HG02938 (cell line): ENCODE measurements at regions not wholly inside any gene's neighbourhood (a gene's known extent, or its start where the extent isn't known, plus 50 kb on each side); places are given as distances from the start of the nearest gene placed in this dataset.

Experiments used
- ATAC-seq: cut with Tn5 transposase; IDR thresholded peaks from one replicate; pipeline ENCODE4 v1.9.1; 2021; ENCODE audit warnings: mild to moderate bottlenecking, moderate library complexity; ENCODE audit not compliant: unreplicated experiment

DNA sequence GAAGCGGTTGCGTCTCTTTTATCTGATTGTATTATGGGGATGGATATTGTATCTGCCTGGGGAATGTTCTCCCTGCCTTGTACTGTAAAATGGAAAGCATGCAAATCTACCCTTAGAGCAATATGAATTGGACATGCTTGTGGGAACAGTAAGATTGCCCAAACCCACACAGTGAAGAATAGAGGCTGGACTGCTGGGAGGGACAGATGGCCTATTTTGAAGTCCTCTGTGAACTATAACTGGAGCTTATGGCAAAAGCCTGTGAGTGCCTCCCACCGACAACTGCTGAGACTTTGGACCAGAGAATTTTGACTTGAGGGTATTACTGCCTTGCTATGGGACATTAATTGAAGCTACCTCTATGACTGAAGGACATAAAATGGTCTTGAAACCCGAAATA is 168.9 kb downstream of the ERCC6L2 start:
- ATAC-seq = no peak

DNA sequence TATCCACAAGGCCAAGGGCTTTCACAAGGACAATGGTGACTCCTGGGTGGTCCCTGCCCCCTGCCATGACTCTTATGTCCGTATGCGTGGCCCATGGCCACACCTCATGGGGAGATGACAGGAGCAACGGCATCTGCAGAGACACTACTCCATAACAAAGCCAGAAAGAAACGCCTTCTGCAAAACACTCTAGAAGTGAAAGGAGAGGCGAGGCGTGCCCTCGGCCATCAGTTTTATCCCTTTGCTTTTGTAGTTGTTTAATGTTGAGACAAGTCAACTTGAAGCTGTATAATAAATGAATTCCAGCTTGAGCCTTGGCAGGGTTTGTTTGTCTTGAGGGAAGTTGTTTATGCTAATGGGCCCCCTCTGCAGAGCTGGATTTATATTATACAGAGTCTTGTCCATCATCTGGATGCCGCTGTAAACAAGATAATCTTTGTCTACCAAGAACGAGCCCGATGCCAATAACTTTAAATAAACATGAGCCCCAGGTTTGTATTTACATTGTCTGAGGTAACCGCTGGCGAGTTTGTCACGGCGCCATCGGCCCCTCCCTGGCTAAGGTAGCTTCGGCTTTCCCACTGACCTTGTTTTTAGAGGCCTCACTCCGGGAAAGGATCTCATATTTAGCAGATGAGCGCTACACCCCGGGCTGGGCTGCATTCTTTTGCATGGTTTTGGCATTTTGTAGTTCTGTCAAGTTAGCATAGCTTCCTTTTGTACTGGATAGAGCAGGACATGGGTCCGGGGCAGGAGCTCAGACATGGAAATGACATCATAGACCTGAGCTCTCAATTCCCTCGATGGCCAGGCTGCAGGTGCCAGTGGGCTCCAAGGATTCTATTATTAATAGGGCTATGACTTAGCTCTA is 165.3 kb downstream of the ERCC6L2 start:
- ATAC-seq = no peak

DNA sequence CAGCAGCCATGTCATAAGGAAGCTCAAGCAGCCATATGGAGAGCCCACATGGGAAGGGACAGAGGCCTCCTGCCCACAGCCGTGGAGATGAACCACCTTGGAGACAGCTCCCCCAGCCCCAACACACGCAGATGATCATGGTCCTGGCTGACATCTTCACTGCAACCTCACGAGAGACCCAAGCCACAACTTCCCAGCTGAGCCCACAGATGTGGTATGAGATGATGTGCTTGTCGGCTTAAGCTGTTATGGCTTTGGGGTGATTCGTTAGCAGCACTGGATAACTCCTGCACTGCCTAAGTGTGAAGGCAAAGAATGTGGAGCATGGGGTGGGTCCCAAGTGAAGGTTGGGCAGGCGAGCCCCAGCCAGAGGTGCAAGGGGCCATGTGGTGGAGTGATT is 163.4 kb downstream of the ERCC6L2 start:
- ATAC-seq = no peak

DNA sequence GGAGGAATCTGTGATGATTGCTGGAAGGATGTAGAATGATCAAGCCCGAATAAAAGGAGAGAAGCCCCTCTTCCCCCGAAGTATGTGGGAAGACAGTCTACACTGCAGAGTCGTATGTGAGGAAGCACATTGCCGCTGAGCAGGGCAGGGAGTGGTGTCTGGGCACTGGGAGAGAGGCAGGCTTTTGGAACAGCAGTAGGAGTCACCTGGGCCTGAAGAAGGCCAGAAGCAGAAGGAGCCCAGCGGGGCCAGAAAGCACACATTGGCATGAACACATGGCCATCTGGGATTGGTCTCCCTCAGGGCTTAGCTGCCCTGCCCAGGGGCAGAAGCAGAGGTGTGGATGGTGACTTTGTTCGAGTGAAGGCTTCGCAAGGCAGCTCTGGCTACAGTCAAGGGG is 162.8 kb downstream of the ERCC6L2 start:
- ATAC-seq = no peak

DNA sequence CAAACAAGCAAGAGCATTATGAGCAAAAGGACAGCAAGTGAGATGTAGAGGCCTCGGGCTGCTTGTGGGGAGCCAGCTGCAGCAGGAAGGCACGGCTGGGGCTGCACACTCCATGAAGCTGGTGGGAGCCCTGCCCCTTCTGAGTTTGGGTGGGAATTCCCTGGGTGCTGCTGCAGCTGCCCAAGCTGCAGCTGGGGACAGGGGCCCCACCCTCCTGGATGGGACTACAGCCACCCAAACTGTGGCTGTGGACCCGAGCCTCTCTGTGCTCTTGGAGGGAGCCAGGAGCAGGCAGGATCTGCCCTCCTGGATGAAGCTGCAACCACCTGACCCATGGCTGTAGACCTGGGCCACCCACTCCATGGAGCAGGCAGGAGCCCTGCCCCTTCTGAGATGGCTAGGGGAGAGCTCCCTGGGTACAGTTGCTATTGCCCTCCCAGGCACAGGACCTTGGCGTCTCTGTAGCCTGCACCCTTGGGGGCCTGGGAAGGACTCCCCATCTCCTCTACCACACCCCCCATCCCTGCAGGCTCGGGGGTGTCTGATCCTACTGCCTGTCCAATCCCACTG is 159.1 kb downstream of the ERCC6L2 start:
- no peak for ATAC-seq

DNA sequence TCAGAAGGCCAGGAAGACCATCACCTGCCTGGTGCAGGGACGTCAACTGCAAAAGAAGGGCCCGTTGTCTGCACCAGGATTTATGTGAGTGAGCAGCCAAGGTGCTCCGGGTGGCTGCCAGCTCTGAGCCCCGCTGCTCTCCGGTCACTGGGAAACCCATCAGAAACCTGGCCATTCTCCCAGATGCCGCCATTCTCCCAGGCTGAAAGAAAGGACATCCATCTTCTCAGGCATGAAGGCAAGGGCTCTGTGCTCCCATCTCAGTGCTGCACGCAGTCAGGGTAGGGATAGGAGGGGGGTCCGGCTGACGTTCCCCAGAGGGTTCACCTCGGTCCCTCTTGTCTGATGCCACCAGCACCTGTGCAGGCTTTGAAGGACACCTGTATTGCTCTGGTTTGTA is 158.4 kb downstream of the ERCC6L2 start:
- ATAC-seq = no peak

DNA sequence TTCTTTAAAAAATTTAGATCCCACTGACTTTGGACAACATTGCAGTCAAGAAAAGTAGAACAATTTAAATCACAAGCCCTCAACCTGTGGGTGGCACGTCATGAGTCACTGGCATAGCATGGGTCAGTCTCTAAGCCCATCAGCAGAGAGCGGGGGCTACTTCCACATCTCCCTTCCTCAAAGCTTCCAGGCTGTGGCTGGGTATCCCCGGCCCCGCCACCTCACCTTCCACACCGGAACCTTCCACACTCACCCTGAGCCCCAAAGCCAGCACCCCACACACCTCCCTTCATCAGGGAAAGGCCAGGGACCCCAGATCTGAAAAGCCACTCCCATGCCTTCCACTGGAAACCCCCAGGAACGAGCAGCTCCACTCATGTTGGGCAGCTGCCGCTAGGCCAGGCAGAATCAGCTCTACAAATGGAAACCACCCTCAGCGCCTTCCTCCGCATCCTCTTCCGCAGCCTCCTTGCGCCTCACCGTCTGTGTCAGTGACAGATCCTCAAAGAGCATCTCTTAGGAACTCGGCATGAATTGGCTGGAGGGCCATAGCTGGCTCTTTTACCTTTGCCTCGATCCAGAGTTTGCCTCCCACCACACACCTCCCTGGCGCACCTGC is 156.5 kb downstream of the ERCC6L2 start:
- ATAC-seq = no peak

DNA sequence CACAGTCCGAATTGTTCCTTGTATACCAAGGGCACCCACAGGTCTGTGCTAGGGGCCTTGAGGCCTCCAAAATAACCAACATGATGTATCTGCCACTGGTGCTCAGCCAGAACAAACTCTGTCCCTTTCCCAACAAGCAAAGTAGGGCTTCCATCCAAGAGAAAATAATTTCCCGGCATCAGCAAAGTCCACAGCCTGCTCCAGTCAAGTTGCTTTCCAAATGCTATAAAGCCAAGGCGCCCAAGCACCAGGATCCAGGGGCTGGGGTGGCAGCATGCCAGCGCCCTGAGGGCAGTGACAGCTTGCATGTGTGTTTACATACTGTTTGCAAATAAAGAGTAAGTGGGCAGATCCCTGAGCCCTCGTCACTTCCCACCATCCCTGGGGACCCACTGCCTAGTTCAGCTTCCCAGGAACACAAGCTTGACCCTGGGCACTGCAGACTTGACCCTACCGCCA is 155.9 kb downstream of the ERCC6L2 start:
- ATAC-seq = no peak

DNA sequence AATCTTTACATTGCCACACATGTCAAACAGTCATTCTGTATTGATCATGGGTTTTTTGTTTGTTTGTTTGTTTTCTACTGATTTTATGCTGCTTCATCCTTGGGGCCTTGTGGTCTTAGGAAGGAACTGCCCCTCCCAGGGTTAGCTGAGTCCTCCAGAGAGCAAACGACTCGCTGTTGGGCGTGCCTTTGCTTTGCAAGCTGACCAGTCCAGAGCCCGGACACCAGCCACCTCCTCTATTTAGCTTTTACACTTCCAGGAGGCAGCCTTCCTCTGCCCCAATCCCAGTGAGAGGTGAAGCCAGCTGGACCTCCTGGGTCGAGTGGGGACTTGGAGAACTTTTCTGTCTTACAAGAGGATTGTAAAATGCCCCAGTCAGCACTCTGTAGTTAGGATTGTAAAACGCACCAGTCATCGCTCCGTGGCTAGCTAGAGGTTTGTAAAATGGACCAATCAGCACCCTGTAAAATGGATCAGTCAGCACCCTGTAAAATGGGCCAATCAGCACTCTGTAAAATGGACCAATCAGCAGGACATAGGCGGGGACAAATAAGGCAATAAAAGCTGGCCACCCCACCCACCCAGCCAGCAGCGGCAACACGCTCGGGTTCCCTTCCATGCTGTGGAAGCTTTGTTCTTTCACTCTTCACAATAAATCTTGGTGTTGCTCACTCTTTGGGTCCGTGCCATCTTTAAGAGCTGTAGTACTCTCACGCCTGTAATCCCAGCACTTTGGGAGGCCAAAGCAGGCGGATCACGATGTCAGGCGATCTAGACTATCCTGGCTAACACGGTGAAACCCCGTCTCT is 154.4 kb downstream of the ERCC6L2 start:
- no peak for ATAC-seq

DNA sequence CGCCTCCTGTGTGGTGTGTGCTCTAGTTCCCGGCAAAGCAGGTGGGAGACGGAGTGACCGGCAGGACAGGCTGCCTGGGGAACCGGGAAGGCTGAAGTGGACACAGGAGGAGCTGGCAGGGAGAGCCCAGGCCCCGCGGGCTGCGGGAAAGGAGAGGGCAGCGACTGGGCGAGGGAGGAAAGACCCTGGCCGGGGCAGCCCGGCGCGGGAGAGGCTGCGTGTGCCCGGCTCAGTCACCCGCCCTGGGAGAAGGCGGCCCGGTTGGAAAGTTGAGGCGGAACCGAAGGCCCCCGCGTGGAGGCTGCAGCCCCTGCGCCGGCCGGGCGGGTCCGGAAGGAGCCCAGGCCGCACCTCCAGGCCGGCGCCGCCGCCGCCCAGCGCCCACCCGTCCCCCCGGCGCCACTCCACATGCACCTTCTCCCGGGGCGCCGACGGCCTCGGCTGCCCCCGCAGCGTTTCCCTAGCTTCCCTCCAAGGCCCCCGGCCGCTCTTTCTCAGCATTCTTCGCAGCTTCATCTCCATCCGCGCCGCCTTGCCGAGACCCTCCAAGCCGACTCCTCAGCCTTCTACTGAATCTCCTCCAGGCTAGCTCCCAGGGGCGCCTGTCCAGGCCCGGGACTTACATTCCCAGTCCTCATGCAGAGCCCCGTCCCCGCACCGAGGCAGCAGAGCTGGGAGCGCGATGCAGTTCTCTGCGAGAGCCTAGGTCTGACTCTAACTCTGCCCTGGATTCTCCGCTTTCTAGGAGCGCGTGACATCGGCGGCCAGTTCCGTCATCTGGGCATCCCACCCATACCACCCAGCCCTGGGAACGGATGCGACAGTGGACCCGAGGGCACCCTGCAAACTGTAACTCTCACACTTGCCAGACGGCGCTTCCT is 152.0 kb downstream of the ERCC6L2 start:
- no peak for ATAC-seq

DNA sequence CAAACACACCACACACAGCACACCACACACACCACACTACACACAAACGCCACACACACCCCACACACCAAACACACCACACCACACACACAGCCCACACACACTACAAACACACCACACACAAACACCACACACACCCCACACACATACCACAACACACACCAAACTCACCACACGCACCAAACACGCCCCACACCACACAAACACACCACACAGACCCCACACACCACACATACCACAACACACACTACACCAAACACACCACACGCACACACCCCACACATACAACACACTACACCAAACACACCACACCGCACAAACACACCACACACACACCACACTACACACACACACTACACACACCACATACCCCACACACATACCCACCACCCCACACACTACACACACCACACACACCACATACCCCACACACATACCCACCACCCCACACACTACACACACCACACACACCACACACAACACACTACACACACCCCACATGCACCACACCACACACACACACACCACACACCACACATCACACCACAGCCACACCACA is 151.2 kb downstream of the ERCC6L2 start:
- ATAC-seq = no peak

DNA sequence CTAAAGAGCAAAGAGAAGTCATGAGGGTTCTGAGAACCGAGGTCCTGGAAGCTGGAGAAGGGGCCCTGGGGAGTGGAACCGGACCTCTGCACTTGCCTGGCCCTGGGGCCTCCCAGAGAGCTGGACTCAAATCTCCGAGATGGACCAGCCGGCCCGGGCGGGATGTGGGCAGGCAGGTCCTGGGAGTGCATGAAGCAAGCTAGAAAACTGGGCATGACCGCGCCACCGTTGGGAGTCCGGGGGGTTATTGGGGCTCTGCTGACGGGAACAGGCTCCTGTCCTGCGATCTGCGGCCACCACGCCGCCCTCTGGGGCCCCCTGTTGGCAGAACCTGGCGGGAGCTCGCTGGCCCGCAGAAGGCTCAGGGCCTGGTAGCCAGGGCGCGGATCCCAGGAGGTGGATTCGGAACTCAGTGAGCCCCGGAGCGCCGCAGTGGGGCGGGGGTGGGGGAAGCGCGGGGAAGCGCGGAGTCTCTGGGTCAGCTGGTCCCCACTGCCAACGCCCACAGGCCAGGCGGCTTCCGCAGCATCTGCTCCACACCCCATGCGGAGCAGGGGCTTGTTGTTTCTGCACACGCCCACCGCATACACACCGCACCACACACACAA is 150.6 kb downstream of the ERCC6L2 start:
- ATAC-seq = no peak

DNA sequence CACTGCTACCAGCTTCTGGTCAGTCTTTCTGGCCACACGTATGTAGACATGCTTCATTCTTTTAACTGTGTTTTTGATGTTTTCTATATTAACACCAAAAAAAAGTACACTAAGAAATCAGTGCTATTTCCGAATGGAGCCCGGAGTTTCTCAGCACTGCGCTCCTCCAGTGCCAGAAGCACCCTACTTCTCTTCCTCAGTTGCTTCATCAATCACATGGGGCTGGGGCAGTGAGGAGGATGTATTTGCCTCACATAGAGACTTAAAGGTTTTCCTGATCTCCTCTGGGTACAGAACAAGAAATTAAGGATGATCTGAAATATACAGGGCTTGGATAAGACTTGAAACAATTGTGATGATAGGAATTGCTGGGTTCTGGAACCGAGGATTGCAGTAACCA is 148.0 kb downstream of the ERCC6L2 start:
- no peak for ATAC-seq

DNA sequence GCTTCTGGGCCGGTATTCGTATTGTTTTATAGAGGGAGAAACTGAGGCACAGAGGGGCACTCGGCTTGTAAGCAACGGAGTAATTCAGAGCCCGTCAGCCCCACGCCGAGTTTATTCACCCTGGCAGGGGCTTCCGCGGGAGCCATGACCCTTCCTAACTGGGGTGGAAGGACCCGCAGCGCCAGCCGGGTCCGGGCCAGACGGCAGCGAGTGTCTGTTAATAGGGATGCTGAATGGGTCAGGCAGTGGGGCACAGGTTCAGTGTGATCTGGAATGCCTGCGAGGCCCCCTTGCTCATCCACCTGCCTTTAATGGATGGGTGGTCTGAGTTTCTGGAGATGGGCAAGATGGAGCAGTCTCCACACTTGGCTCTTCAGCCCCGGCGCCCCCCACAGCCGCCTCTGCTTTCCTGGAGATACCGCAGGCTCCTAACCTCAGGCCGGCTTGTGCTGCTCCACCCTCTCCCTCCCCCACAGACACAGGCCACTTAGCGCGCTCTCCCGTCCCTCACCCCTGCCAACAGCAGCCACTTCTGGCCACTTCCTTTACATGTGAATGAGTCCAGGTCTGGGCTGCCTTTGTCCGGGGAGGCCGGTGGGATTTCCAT is 147.1 kb downstream of the ERCC6L2 start:
- no peak for ATAC-seq

DNA sequence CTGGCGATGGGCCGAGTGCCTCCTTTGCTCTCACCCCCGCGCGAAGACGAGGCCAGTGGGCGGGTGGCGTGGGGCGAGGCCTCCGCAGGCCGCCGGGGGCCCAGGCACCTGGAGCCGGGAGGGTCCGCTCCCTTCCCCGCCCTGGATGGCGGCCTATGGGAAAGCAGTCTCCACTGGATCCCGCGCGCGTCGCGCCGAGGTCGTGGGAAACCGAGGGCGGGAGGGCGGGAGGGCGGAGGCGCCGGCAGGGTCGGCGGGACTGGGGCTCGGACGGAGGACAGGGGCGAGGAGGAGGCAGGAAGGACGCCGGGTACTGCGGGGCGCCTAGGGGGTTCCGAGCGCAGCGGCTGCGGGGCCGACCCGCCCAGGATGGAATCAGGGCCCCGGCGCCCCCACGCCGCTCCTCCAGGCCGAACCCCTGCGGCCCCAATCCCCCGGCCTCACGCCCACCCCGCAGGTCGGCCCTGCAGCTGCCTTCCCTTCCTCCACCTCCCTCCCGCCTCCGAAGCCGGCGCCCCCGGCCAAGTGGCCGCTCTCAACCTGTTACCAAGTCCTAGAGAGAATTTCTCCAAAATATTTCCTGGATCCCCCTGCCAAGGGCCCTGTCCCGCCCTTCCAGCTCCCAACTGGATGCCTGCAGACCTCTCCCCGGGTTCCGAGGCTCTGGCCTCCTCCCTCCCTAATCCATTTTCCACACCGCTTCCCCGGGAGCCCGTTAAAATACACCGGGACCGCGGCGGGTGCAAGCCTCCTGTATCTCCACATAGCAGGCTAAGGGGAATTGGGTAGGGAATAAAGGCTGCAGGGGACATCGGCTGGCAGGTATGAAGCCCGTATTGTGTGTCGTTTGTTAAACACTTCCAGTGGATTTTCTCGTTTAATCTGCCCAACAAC is 146.3 kb downstream of the ERCC6L2 start:
- no peak for ATAC-seq

DNA sequence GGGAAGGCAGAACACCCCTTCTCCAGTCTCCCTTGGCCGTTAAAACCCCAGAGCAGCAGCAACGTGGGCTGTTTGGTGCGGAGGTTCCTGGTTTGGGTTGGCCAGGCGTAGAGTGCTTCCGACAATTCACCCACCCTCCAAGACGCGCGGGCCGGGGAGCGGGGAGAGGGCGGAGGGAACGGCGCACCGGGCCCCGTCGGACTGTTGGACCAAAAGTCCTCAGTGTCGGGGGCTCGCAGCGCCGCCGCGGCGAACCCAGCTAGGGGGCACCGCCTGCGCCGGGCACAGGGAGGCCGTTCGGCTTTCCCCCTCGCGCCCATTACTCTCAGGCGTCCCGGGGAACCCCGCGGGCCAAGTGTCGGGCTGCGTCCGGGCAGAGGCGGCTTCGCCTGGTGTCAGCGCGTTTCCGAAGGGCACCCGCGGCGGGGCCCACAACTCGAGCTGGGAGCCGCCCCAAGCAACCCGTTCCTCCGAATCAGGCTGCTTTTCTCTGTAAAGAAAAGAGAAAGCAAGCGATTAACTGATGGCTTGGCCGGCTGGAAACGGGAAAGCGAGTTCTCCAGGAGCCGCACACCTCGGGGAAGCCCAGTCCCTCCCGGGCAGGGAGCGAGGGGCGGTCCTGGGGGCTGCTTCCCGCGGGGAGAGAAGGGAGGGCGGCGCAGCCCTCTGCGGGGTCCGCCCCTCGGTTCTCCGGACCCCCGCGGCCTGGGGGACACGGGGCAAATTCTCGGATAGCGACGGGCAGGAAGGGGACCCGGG is 145.5 kb downstream of the ERCC6L2 start:
- no peak for ATAC-seq

DNA sequence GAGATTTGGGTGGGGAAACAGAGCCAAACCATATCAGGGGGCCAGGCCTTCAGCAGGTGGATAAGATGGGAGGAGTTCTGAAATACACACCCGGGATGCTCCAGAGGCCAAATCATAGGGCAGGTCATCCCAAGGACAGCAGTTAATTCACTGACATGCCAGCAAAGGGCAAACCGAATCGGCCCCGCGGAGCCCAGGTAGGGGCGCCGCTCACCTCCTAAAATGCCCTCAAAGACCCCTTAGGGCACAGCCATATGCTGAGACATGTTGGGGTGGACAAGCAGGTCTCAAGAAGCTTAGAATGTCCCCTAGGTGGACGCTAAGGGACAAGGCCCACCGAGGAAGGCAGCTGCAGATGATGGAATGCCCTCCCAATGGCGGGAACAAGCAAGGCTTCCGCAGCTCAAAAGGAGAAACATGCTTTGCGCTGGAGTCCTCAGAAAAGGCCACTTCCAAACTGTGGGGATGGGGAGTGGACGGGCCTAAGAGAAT is 144.9 kb downstream of the ERCC6L2 start:
- ATAC-seq = no peak
